ENCODE measurements at regions not wholly inside any gene's neighbourhood (a gene's known extent, or its start where the extent isn't known, plus 50 kb on each side); places are given as distances from the start of the nearest gene placed in this dataset.

DNA sequence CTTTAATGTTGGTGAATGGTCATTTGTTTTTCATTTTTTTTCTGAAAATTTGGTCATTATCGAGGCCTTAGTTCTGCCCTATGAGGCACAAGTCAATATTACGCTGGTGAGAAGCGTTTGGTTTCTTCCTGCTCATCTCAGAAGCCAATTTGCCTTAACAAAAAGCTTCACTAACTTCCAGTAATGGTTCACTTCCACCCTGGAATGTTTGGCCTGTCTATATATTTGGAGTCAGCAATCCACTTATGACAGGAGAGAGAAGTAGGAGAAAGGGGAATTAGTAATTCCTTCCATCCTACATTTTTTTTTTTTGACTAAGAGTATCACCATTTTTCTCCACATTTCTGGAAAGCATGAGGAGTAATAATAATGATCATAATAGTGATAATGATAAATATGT lies 124.4 kb downstream of the DIPK2A start:
- no peak overlapping the region for H3K27ac Mint-ChIP-seq
- H3K36me3 Mint-ChIP-seq, result no peaks in the 10 kb centered on the region
- POLR2A ChIA-PET, result no interaction called here
- peaks cover 0 to 8% (median 1%) of the 10 kb centered on the region in 9 donors for H3K9me3 Mint-ChIP-seq
- peaks cover 0 to 11% (median 7%) of the 10 kb centered on the region in 5 donors for H3K27me3 Mint-ChIP-seq
- DNase-seq (no peak), ATAC-seq (no peak)
- no peak overlapping the region for H3K4me3 Mint-ChIP-seq
- H3K4me1 Mint-ChIP-seq, result no peaks in the 10 kb centered on the region

DNA sequence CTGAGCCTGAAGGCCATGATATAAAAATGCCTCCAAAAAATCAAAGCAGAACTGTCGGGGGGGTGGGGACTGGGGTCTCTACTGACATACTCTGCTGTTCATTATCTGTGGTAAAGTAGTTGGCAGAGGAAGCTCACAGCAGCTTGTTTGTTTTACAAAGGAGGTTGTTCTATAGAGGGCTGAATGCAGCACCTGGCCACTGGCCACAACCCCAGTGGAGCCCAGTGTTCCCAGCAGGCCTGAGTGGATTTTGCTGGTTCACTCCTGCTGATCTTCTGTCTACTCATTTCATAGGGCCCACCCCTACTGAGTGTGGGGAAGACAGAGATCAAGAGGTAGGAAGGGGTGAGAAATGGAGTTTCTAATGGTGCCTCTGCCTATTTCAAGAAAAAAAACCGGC lies 125.5 kb downstream of the DIPK2A start:
- Mint-ChIP-seq H3K27me3 (peaks cover 0 to 13% (median 7%) of the 10 kb centered on the region in 5 donors), H3K4me3 (no peak overlapping the region), H3K36me3 (no peaks in the 10 kb centered on the region), H3K9me3 (peaks cover 0 to 8% (median 1%) of the 10 kb centered on the region in 9 donors), H3K4me1 (no peaks in the 10 kb centered on the region), H3K27ac (no peak overlapping the region)
- DNase-seq (no peak), ATAC-seq (no peak)
- POLR2A ChIA-PET, result no interaction called here

DNA sequence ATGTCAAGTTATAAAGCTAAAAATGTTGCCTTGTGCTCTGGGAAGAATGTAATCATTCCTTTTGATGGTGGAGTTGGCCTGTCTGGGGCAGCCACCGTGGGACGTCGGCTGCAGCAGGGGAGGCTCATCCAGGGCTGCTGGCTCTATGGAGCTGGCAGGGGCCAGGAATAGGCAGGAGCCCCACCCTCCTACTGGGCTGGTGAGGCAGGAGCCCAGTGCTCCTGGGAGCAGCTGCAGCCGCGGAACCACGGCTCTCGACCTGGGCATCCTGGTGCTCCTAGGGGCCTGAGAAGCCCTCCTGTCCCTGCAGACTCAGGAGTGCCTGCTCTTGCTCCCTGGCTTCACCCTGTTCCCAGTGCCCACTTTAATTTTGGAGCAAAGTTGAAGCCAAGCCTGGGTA lies 127.1 kb downstream of the DIPK2A start:
- Mint-ChIP-seq H3K4me3 (no peak overlapping the region), H3K27ac (no peak overlapping the region), H3K9me3 (peaks cover 0 to 2% (median 0%) of the 10 kb centered on the region in 9 donors), H3K27me3 (peaks cover 3 to 18% (median 7%) of the 10 kb centered on the region in 5 donors), H3K4me1 (no peaks in the 10 kb centered on the region), H3K36me3 (no peaks in the 10 kb centered on the region)
- ATAC-seq (no peak), DNase-seq (no peak)
- POLR2A ChIA-PET, result no interaction called here

DNA sequence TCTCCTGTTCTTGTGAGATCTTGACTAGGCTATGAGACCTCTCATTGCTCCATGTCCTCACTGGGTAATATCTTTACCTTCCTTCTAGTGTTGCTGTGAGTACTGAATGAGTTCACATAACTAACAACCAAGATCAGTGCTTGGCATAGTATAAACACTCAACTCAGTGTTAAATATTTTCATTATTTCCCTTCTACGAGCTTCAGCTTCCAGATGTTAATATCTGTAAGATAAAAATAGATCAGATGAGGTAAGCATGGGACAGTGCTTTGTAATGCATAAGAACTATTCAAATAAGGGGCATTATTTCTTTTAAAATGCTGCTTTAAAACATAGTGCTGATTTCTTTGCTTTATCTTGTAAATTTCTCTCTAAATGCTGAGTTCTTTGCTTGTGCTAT lies 130.8 kb downstream of the DIPK2A start:
- POLR2A ChIA-PET, result no interaction called here
- H3K9me3 Mint-ChIP-seq, result peaks cover 0 to 2% (median 0%) of the 10 kb centered on the region in 9 donors
- no peak overlapping the region for H3K4me3 Mint-ChIP-seq
- H3K36me3 Mint-ChIP-seq, result no peaks in the 10 kb centered on the region
- no peak for DNase-seq
- H3K4me1 Mint-ChIP-seq, result no peaks in the 10 kb centered on the region
- ATAC-seq, result no peak
- peaks cover 4 to 9% (median 8%) of the 10 kb centered on the region in 5 donors for H3K27me3 Mint-ChIP-seq
- no peak overlapping the region for H3K27ac Mint-ChIP-seq

DNA sequence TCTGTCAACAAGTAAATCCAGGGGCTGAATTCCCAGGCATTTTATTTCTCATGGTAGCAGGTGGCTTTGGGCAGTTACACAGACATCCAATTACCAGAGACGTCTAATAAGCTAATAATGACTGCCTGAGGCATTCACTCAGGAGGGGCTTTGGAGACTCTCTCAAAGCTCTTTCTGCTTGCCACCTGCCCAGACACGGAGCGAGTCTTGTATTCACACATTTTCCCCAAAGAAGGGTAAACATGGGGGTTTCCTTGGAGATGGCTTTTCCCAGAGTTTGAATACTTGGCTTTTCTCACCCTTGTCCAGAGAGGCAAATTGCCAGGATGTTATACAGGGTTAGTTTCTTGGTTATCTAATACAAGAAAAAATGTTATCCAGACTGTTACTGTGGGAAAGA lies 132.6 kb downstream of the DIPK2A start:
- ATAC-seq (no peak), DNase-seq (no peak)
- POLR2A ChIA-PET, result no interaction called here
- H3K27ac Mint-ChIP-seq, result no peak overlapping the region
- no peaks in the 10 kb centered on the region for H3K36me3 Mint-ChIP-seq
- H3K4me1 Mint-ChIP-seq, result no peaks in the 10 kb centered on the region
- H3K27me3 Mint-ChIP-seq, result peaks cover 4 to 9% (median 7%) of the 10 kb centered on the region in 5 donors
- H3K9me3 Mint-ChIP-seq, result peaks cover 0 to 2% (median 0%) of the 10 kb centered on the region in 9 donors
- H3K4me3 Mint-ChIP-seq, result no peak overlapping the region

DNA sequence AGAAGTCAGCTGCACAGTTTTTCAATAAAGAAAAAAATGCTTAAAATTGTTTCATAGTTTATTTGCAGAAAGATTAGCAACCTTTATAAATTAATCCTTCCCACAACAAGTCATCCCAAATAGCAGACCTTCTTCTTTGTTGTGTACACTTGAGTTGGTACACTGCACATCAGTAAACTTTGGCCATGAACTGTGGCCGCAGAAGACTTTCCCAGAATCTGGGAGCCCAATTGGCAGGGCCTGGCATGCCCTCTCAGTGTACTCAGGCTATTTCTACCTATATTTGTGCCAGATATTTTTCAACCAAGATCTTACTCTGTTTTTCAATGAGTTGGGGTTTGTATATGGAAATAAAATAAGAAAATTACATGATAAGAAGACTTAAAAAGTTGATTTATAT lies 133.1 kb downstream of the DIPK2A start:
- POLR2A ChIA-PET, result no interaction called here
- DNase-seq, result no peak
- Mint-ChIP-seq H3K4me1 (peaks cover 0 to 1% (median 0%) of the 10 kb centered on the region in 4 donors), H3K36me3 (no peaks in the 10 kb centered on the region), H3K27ac (no peak overlapping the region), H3K9me3 (peaks cover 0 to 2% (median 0%) of the 10 kb centered on the region in 9 donors), H3K27me3 (peaks cover 4 to 9% (median 7%) of the 10 kb centered on the region in 5 donors), H3K4me3 (no peak overlapping the region)
- ATAC-seq, result no peak

DNA sequence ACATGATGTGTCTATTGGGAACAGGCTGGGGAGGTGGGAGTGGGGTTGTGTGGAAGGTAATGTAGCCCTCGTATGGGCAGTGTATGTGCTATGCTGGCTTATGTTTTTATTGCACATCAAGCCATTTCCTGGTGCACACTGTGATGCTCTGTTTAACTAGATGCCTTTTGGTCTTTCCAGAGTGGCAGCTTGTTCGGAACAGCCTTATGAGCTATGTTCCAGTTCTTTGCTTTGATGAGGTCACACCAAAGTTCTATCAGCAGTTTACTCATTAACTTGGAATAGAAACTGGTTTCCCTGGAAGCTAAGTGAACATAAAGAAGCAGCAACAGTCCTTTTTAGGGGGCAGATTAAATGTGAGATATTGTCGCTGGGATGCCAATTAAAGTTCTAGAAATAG lies 133.9 kb downstream of the DIPK2A start:
- H3K4me1 Mint-ChIP-seq, result peaks cover 0 to 6% (median 0%) of the 10 kb centered on the region in 4 donors
- peaks cover 0 to 2% (median 0%) of the 10 kb centered on the region in 9 donors for H3K9me3 Mint-ChIP-seq
- H3K27ac Mint-ChIP-seq, result no peak overlapping the region
- DNase-seq (no peak), ATAC-seq (no peak)
- H3K4me3 Mint-ChIP-seq, result no peak overlapping the region
- peaks cover 4 to 9% (median 6%) of the 10 kb centered on the region in 5 donors for H3K27me3 Mint-ChIP-seq
- no peaks in the 10 kb centered on the region for H3K36me3 Mint-ChIP-seq
- POLR2A ChIA-PET, result no interaction called here

DNA sequence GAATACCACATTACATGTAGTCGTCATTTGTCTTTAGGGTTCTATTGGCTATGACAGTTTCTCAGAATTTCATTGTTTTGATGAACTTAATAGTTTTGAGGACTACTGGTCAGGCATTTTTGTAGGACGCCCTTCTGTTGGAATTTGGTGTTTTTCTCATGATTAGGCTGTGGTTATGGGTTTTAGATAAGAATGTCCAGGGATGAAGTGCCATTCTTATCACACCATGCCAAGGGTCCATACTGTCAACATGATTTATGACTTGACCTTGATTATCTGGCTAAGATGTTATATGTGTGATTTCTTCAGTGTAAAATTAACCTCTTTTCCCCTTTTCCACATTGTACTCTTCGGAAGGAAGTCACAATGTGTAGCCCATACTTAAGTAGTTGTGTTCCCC lies 135.3 kb downstream of the DIPK2A start:
- peaks cover 0 to 6% (median 0%) of the 10 kb centered on the region in 4 donors for H3K4me1 Mint-ChIP-seq
- no peak overlapping the region for H3K27ac Mint-ChIP-seq
- POLR2A ChIA-PET, result no interaction called here
- DNase-seq (no peak), ATAC-seq (no peak)
- no peak overlapping the region for H3K4me3 Mint-ChIP-seq
- no peaks in the 10 kb centered on the region for H3K9me3 Mint-ChIP-seq
- H3K27me3 Mint-ChIP-seq, result peaks cover 4 to 10% (median 6%) of the 10 kb centered on the region in 5 donors
- no peaks in the 10 kb centered on the region for H3K36me3 Mint-ChIP-seq

DNA sequence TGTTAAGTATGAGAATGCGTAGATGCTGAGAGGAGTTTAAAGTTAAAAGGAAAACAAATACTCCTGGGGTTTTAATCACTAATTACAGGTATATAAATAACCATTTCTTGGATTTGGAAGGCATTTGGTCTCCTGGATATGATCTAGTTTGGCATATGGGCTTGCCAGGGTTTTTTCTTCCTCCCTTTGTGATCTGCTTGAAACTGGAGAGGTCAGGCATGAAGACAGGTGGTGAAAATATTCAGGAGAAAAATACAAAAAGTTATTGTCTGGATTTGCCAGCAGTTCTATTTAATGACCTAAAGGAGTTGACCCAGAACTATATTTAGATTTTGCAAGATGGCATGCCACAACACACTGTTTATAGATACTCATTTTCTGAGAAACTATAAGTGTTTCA lies 136.3 kb downstream of the DIPK2A start:
- Mint-ChIP-seq H3K27ac (no peak overlapping the region), H3K4me3 (no peak overlapping the region), H3K27me3 (peaks cover 4 to 15% (median 8%) of the 10 kb centered on the region in 5 donors), H3K9me3 (peaks cover 0 to 3% (median 0%) of the 10 kb centered on the region in 9 donors), H3K4me1 (peaks cover 0 to 6% (median 0%) of the 10 kb centered on the region in 4 donors), H3K36me3 (no peaks in the 10 kb centered on the region)
- POLR2A ChIA-PET, result no interaction called here
- ATAC-seq (no peak), DNase-seq (no peak)

DNA sequence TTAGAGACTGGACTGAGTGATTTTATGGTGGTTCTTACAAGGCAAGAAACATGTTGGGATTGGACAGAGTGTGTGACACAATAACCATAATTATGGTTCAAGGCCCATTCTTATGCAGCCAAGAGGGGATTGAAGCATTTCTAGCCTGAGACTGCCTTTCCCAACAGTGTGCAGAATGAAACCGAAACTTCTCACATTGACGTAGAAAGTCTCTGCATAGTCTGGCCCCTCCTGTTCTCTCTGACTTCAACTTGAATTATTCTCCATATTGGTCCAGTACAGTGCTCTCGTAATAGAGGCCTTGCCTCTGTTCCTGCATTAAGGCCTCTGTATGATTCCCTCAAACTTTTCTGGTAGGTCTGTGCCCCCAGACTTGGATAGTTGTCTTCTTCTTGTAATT lies 138.3 kb downstream of the DIPK2A start:
- Mint-ChIP-seq H3K27me3 (peaks cover 3 to 15% (median 4%) of the 10 kb centered on the region in 5 donors), H3K9me3 (peaks cover 0 to 3% (median 0%) of the 10 kb centered on the region in 9 donors), H3K27ac (peak overlapping the region in 1 of 10 donors; percentile 16), H3K4me3 (peak overlapping the region in 1 of 10 donors; percentile 12), H3K4me1 (peaks cover 0 to 6% (median 0%) of the 10 kb centered on the region in 4 donors), H3K36me3 (no peaks in the 10 kb centered on the region)
- POLR2A ChIA-PET, result no interaction called here
- DNase-seq (peak in 1 of 10 donors; percentile 1), ATAC-seq (no peak)

DNA sequence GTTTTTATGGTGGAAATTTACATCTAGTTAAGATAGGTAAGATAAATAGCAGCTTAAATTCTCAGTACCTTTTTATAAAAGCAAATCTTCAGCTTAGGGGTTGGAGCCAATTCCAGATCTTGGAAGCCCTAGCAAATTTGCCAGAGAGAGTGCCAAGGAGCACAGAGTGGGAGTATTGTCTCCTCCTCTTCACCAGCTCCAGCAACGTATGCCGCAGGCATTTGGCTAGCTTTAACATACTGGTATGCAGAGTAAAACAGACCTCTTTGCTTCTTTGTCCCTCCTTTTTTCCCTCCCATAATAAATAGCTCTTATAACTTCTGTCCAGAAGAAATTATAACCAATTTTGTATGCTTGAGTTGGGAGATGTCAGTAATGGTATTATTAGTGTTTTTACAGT lies 140.4 kb downstream of the DIPK2A start:
- Mint-ChIP-seq H3K27ac (no peak overlapping the region), H3K4me1 (peaks cover 0 to 6% (median 0%) of the 10 kb centered on the region in 4 donors), H3K9me3 (peaks cover 0 to 3% (median 0%) of the 10 kb centered on the region in 9 donors), H3K4me3 (no peak overlapping the region), H3K36me3 (no peaks in the 10 kb centered on the region), H3K27me3 (peaks cover 2 to 20% (median 13%) of the 10 kb centered on the region in 5 donors)
- POLR2A ChIA-PET, result no interaction called here
- ATAC-seq, result no peak
- DNase-seq, result no peak

DNA sequence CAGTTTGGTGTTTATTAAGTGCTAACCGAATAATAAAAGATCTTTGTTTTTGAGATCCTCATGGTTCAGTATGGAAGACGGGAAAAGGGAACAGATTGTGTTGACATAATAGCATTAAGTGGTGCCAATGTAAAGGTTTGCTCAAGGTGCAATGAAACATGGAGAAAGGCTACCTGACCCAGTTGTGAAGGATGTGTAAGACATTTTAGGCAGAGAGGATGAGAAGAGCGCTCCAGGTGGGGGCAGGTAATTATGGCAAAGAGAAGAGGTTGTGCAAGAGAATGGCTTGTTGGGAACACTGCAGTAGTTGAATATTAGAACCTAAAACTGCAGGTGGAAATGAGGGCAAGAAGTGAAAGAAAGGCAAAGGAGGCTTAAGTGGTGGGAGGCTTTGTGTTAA lies 140.8 kb downstream of the DIPK2A start:
- Mint-ChIP-seq H3K36me3 (no peaks in the 10 kb centered on the region), H3K9me3 (peaks cover 0 to 3% (median 0%) of the 10 kb centered on the region in 9 donors), H3K27ac (no peak overlapping the region), H3K4me3 (no peak overlapping the region), H3K4me1 (peaks cover 0 to 6% (median 0%) of the 10 kb centered on the region in 4 donors), H3K27me3 (peaks cover 2 to 20% (median 13%) of the 10 kb centered on the region in 5 donors)
- no peak for ATAC-seq
- POLR2A ChIA-PET, result no interaction called here
- no peak for DNase-seq

DNA sequence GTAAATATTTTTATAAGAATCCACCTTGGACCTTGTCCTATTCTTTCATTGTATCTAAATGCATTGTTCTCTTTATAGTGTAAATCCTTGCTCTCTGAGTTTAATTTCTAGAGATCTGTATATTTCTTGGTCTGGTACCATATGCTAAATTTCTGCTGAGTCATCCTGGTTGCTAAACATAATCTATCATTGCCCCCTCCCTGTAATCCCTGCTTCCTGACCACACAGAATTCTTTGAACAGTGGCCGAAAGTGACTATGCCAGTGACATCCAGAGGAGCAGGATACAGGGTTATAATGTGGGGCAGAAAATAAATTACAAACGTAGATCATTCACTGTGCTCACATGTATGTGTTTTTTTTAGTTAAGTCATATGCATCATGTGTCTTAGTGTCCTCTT lies 143.1 kb downstream of the DIPK2A start:
- DNase-seq, result no peak
- peaks cover 0 to 3% (median 0%) of the 10 kb centered on the region in 9 donors for H3K9me3 Mint-ChIP-seq
- peaks cover 0 to 4% (median 0%) of the 10 kb centered on the region in 4 donors for H3K4me1 Mint-ChIP-seq
- POLR2A ChIA-PET, result no interaction called here
- no peak overlapping the region for H3K27ac Mint-ChIP-seq
- H3K27me3 Mint-ChIP-seq, result peaks cover 2 to 20% (median 13%) of the 10 kb centered on the region in 5 donors
- H3K36me3 Mint-ChIP-seq, result no peaks in the 10 kb centered on the region
- H3K4me3 Mint-ChIP-seq, result no peak overlapping the region
- ATAC-seq, result no peak

DNA sequence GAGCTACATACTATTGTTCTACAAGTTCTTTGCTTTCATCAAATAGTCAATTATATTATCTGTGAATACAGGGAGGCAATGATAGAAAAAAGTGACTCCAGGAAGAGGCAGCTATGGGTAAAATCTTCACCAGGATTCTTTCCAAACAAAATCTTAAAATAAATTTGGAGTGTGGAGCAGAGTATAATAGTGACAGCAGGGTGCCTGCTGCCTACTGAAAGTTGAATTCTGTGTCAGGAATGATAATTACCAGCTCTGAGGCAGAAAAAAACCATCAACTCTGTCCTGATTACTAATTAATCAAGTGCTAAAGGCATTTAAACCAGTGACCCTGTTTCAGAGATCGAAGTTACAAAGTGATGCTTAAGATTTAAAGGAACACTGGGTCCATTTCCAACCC lies 148.0 kb downstream of the DIPK2A start:
- DNase-seq, result no peak
- ATAC-seq, result no peak
- no peak overlapping the region for H3K27ac Mint-ChIP-seq
- no peaks in the 10 kb centered on the region for H3K36me3 Mint-ChIP-seq
- peaks cover 2 to 20% (median 9%) of the 10 kb centered on the region in 5 donors for H3K27me3 Mint-ChIP-seq
- no peak overlapping the region for H3K4me3 Mint-ChIP-seq
- H3K4me1 Mint-ChIP-seq, result no peaks in the 10 kb centered on the region
- no peaks in the 10 kb centered on the region for H3K9me3 Mint-ChIP-seq
- POLR2A ChIA-PET, result no interaction called here

All from naive thymus-derived CD8-positive, alpha-beta T cell (primary cell).